Astrocyte of the spinal cord (primary cell): ENCODE measurements at regions not wholly inside any gene's neighbourhood (a gene's known extent, or its start where the extent isn't known, plus 50 kb on each side); places are given as distances from the start of the nearest gene placed in this dataset.
A peak's percentile ranks its signal among the peaks of the same experiment; 100 is the strongest.

Experiments
- DNase-seq: peaks from one replicate; pipeline ENCODE4 v3.0.0; 2011; ENCODE audit warnings: low read depth, low spot score
- H3K4me3 ChIP-seq: 2 replicates; pipeline ENCODE4 v1.5.1; 2011; ENCODE audit warnings: low read depth, mild to moderate bottlenecking, low read length, moderate library complexity
- in situ Hi-C: cut with HindIII; loops from 2 replicates; pipeline ENCODE4 v1.10.0; 2017; ENCODE audit warnings: low sequenced_read_pairs
- TF ChIP-seq, protein P1 (sequence below): IDR thresholded peaks from 2 replicates; pipeline ENCODE4 v1.5.1; 2012; ENCODE audit warnings: low read depth, mild to moderate bottlenecking, low read length, inconsistent platforms

DNA sequence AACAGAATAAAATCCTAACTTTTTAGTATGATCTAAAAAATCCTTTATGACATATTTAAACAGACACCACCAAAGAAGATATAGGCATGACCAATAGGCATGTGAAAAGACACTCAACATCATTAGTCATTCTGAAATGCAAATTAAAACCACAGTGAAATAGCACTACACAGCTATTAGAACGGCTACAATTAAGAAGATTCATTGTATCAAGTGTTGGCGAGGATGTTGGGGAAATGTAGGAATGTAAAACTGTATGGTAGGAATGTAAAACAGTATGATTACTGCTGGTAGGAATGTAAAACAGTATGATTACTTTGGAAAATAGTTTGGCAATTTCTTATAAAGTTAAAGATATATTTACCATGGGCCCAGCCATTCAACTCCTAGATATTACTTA, 253.3 kb upstream of the TCF4 start:
- DNase-seq, result no peak
- no peak overlapping the region for H3K4me3 ChIP-seq
- TF ChIP-seq, protein P1, sequence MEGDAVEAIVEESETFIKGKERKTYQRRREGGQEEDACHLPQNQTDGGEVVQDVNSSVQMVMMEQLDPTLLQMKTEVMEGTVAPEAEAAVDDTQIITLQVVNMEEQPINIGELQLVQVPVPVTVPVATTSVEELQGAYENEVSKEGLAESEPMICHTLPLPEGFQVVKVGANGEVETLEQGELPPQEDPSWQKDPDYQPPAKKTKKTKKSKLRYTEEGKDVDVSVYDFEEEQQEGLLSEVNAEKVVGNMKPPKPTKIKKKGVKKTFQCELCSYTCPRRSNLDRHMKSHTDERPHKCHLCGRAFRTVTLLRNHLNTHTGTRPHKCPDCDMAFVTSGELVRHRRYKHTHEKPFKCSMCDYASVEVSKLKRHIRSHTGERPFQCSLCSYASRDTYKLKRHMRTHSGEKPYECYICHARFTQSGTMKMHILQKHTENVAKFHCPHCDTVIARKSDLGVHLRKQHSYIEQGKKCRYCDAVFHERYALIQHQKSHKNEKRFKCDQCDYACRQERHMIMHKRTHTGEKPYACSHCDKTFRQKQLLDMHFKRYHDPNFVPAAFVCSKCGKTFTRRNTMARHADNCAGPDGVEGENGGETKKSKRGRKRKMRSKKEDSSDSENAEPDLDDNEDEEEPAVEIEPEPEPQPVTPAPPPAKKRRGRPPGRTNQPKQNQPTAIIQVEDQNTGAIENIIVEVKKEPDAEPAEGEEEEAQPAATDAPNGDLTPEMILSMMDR, result no peak
- in situ Hi-C loops, result no loop called here

DNA sequence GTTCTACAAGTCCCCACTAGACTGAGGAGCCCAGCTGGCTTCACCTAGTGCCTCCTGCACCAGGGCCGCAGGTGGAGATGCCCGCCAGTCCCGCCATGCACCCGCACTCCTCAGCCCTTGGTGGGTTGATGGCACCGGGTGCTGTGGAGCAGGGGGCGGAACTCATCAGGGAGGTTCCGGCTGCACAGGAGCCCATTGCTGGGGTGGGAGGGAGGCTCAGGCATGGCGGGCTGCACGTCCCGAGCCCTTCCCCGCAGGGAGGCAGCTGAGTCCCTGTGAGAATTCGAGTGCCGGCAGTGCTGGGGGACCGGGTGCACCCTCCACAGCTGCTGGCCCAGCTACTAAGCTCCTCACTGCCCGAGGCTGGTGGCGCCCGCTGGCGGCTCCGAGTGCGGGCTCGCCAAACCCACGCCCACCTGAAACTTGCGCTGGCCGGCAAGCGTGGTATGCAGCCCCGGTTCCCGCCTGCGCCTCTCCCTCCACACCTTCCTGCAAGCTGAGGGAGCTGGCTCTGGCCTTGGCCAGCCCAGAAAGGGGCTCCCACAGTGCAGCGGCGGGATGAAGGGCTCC, 252.7 kb upstream of the TCF4 start:
- TF ChIP-seq, protein P1, result no peak
- in situ Hi-C loops, result no loop called here
- no peak overlapping the region for H3K4me3 ChIP-seq
- DNase-seq, result no peak

GRCh38 chr18:55839343-55839742, 251.4 kb upstream of the TCF4 start:
- in situ Hi-C loops, result no loop called here
- DNase-seq, result peak; percentile 81
- no peak overlapping the region for H3K4me3 ChIP-seq
- TF ChIP-seq, protein P1, result no peak

- DNase-seq, result peak; percentile 56
These were observed 250.8 kb upstream of the TCF4 start for GRCh38 chr18:55838841-55839240.

DNA sequence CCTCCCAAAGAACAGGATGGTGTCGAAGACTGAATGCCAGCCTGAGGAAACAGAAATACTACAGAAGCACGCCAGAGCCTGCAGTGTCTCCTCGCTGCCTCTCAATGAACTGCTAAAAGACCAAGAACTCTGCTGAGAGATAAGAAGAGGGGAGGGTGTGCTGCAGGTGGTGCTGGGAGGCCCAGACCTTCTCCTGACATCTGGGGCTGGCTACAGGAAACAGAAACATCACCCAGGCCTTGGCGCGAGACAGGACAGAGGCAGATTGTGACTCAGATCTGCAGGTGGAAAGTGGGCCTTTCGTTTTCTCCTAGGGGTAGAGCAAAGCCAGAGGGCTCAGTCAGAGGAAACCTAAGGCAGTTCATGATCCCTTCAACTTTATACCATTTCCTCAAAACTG, 250.3 kb upstream of the TCF4 start:
- DNase-seq, result no peak
- TF ChIP-seq, protein P1, result no peak
- no peak overlapping the region for H3K4me3 ChIP-seq
- in situ Hi-C loops, result no loop called here

More at GRCh38 chr18:55838841-55839240, 250.8 kb upstream of the TCF4 start:
- no peak overlapping the region for H3K4me3 ChIP-seq
- TF ChIP-seq, protein P1, result no peak
- in situ Hi-C loops, result no loop called here

GRCh38 chr18:55833543-55833942, 245.6 kb upstream of the TCF4 start:
- peak; percentile 94 for DNase-seq
- H3K4me3 ChIP-seq, result no peak overlapping the region
- TF ChIP-seq, protein P1, result no peak
- in situ Hi-C loops, result no loop called here
